Right ventricle myocardium inferior (tissue), 1 donor: ENCODE measurements at regions not wholly inside any gene's neighbourhood (a gene's known extent, or its start where the extent isn't known, plus 50 kb on each side); places are given as distances from the start of the nearest gene placed in this dataset.

ENCODE experiments used
- ATAC-seq: fragments of 200-7000 bp; cut with Tn5 transposase; one replicate; pipeline ENCODE4 v1.9.1; 2020; ENCODE audit warnings: mild to moderate bottlenecking, moderate library complexity
- DNase-seq: peaks from one replicate; pipeline ENCODE4 v3.0.0; 2021; ENCODE audit errors: missing footprints
- intact Hi-C: fragments of 100-400 bp; cut with DNase I; formaldehyde crosslinking; loops from one replicate; pipeline ENCODE4 v1.11.0; 2022
- donor health status: DM: no; HTN: yes; CAD: no; lungs with severe emphysema.

DNA sequence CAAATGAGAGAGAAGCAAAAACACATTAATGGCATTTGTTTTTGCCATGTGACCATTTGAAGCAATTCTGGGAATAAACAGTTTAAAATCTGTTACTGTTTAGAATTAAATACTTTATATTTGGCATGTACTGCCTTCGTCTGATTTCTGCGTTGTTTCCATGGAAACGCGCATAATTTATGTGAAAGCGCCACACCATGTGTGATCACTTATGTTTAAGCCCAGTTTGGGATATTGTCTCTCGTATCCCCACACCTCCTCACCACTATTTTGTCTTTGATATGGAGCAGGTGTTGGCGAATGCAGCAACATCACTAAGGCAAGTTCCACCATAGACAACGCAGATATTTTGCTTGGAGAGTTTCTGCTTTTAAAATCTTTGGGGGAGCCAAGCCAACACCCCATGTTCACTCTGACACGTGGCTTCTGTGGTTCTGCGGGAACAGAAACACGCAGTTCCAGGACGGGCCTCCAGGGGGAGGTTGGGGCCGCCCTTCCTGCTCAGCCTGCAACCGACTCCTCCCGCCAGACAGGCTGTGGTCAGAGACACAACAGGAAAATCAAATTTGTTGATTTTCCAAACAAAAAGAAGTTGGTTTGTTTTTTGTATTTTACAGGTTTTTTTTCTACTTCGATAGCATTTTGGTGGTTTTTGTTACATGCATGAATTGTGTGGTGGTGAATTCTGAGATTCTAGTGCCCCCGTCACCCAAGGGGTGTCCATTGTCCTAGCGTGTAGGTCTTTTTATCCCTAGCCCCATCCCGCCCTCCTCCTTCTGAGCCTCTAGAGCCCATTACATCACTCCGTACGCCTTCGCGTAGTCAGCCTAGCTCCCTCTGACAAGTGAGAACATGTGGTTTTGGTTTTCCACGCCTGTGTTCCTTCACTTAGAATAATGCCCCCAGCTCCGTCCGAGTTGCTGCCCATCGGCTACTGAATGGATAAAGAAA, 101.9 kb upstream of the SFSWAP start:
- intact Hi-C loops = loop anchor here (5.0 kb wide), 1 partner anchor 393 kb away; no protein-coding TSS in a partner anchor
- ATAC-seq (peak; percentile 92), DNase-seq (peak; percentile 83)

DNA sequence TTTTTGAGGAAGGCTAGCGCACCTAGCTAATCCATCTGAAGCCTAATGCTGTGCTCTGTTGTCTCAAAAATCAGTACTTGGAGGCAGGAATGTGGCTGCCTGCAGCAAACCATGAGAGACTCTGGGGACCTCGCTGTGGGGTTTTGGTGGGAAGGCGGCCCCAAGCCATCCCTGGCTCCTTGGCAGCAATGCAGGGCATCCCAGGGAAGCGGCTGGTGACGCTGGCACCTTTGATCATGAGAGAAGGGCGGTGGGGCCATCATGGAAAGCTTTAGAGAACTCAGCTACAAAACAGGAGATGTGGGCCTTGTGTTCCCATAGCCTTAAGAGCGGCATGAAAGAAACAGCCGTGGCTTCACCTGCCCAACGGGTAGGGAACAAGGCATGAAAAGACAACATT, 101.1 kb upstream of the SFSWAP start:
- DNase-seq = no peak
- intact Hi-C loops = loop anchor here (5.0 kb wide), 1 partner anchor 393 kb away; no protein-coding TSS in a partner anchor

DNA sequence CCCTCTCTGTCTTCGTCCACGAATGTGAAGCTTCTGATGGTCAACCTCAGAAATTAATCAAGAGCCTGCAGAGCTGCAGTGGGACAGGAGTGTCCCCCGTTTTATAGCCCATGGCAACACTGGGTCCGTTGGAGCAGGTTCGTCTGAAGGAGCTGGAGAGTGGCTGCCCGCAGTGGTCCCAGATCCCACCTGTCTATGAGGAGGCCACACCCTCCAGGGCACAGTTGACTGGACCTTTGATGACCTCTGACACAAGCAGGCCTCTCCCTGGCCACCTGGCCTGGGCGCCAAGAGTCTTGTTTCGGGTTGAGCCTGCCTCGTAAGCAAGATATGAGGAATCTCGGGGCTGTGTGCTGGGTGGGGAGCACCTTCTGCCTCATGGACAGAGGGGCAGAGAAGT, 100.7 kb upstream of the SFSWAP start:
- ATAC-seq (no peak), DNase-seq (no peak)
- intact Hi-C loops = no loop called here

More for the DNA sequence above, 101.1 kb upstream of the SFSWAP start:
- ATAC-seq = no peak

DNA sequence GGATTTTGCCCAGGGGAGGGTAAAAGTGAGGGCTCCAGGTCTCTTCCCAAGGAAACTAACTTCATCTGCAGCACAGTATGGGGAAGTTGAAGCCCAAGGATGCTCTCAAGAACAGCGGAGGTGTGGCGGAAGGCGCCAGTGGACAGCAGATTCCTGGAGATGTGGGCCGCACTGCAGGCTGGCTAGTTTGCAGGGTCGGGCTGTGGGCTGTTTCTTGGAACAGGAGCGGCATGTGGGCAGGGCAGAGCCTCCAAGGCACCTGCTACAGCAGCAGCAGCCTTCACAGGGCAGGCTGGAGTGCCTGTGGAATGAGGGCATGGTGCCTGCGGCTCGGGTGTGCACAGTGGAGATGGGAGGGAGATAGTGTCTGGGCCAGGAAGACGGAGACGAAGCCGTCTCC, 100.0 kb upstream of the SFSWAP start:
- ATAC-seq (no peak), DNase-seq (no peak)
- intact Hi-C loops = no loop called here

DNA sequence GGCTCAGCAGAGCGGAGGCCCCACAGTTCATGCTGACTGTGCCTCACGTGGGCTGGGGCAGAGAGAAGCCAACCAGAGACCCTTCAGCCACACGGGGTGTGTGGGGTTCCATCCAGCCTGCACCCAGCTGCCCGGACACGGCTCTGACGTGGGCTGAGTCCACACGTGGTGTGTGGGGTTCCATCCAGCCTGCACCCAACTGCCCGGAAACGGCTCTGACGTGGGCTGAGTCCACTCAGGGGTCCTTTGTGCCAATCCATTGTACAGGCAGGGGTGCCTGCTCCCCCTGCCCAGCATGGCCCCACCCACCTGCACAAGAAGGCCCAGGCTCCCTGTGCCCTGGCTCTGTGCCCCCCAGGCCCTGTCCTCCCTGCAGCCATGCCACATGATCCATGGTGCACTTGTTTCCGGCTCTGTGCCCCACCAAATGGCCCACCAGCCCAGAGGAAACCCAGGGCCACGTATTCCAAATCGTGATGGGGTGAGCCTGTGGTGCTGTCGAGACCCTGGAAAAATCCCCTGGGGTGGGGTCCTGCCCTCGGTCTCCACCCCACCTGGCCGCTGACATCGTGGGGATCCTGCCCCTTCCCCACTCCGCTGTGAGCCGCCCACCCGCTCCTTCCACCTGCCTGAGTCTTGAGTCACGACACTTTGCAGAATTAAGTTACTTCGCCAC, 99.3 kb upstream of the SFSWAP start:
- intact Hi-C loops = no loop called here
- ATAC-seq (no peak), DNase-seq (no peak)

DNA sequence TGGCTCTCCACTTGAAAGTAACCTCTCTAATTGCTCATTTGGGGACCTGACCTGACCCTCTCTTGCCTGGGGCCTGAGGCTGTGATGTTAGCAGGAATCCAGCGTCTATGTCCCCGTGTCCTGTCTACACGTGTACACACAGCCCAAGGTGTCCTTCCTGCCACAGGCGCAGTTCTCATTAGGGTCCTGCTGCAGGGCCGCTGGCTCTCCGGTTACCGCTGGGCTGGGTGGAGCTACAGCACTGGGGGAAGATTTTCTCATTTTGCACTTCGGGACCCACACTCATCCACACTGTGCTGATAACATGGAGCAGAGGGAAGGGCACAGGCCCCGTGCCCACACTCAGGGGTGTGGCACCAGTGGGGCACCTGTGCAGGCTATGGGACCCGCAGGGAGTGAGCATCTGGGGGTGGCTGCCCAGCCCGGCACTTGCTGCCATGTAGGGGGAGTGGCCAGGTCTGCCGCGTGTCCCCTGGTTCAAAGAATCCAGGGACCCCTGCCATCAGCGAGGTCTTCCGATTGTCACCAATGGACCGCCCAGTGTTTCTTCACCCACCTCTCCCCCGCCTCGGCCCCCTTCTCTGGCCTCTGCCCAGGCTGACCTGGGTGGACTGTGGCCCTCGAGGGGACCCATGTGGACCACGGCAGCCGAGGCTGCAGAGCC, 98.7 kb upstream of the SFSWAP start:
- ATAC-seq (no peak), DNase-seq (no peak)
- intact Hi-C loops = no loop called here

DNA sequence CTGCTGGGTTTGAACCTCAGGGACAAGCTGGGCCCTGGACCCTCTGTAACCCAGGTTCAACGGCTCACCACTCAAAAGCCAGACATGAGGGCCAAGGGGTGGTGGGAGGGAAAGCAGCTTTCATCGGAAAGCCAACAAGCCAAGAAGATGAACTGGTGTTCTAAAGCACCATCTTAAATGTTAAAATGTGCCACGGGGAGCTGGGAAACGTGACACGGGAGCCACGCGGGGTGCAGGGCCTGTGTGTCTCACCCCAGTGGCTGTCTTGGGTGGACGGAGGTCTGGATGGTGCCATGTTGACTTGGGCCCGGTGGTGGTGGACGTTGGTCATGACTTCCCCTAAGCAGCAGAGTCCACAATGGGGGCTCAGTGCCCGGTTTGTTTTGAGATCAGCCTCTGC, 97.7 kb upstream of the SFSWAP start:
- DNase-seq (no peak), ATAC-seq (no peak)
- intact Hi-C loops = no loop called here

DNA sequence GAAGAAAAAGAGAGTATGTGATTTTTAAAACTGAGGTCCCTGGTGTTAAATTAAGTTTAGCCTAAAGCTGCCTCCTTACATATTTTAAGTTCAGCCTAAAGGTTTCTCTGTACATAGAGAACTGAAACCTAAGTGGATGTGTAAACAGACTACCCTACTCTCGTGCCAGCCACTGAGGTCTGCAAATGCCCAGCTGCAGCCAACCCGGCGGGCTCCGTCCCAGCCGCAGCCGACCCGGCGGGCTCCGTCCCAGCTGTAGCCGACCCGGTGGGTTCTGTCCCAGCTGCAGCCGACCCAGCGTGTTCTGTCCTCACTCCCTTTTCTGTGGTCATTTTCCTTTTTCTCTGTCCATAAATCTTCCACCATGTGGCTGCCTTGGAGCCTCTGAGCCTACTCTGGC, 97.2 kb upstream of the SFSWAP start:
- intact Hi-C loops = no loop called here
- ATAC-seq (no peak), DNase-seq (no peak)

DNA sequence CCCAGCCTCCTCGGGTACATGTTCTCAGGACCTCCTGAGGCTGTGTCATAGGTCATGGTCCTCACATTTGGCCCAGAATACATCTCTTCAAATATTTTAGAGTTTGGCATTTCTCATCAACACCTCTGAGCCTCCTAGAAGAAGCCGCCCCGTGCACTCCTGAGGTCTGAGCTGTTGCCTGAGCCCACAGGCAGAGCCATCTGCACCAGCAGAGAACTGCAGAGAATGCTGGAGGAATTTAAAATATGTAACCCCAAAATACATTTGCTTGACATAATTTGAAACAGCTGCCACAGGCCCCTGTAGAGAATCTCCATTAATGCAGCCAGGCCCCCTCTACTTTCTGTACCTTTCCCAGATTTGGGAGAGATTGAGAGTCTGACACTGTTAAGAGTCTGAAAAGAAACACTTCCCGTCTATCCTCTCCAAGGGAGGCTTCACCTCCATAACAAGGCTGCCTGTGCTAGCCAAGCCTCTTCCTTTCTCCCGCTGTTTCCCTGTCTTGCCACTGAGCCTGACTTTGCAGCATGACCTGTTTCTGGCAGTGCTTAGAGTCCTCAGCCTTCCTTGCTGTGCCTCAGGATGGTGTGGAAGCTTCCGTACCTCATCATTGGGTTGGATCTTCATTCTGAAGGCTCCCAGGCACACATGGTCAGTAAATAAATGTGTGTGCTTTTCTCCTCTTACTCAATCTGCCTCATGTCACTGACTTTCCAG, 95.4 kb upstream of the SFSWAP start:
- ATAC-seq = no peak
- no peak for DNase-seq
- intact Hi-C loops = no loop called here

DNA sequence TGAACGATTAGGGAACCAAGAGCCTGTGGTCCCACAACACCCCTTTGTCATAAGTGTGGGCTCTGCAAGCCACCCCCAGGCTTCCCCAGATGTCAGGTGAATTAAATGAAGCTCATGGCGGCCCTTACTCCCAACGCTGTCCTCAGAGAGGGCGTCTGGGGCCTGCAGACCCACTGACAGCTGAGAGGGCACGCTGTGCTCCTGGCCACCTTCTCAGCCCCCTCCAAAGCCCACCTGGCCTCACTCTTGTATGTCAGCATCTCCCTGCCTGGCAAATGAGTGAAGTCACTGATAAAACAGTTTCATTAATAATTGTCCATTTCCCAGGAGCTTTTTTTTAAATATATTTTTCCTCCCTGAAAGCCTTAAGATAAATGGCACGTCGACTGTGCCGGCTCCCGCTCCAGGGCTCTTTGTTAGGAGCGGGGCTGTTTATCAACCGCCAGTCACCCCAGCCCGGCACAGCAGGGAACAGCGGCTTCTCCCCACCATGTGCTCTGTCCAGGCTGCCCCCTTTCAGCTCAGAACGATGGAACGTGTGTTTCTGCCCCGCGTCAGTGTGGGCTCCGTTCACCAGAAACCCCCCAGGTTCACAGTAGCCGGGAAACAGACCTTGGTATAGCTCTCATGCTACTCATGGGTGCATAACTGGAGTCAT, 94.7 kb upstream of the SFSWAP start:
- intact Hi-C loops = no loop called here
- ATAC-seq = no peak

DNA sequence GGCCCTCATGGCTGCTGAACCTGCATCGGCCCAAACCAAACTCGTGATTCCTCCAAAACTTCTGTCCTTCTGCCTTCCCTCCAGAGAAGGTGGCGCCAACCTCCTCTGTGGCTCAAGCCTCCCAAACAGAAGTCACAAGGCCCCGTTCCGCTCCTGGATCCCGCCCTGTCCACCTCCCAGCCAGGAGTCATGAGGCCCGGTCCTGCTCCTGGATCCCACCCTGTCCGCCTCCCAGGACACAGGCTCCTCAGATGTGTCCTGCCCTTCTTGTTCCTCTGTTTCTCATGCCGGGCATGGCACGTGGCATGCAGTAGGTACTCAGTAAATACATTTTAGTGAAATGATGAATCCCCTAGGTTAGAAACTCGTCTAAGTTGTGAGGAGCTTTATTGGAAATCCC, 94.2 kb upstream of the SFSWAP start:
- DNase-seq (peak; percentile 9), ATAC-seq (no peak)
- intact Hi-C loops = no loop called here

More for the DNA sequence above, 94.7 kb upstream of the SFSWAP start:
- DNase-seq = peak; percentile 60

DNA sequence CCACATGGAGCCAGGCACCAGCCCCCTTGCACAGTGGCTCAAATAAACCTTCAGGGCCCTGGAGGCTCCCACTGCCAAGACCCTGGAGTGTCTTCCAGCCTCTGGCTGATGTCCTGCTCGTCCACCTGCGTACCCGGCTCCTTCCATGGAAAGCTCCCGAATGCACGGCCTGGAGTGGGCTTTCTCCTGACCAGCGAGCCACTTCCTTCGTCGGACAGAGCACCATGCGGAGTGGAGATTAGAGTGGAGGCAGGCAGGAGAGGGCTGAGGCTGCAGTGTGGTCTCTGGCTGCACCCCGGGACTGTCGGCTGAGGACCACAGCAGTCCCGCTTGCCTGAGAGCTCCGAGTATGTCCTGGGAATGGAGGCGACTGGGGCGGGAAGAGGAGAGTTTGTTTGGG, 93.7 kb upstream of the SFSWAP start:
- no peak for DNase-seq
- no peak for ATAC-seq
- intact Hi-C loops = no loop called here

DNA sequence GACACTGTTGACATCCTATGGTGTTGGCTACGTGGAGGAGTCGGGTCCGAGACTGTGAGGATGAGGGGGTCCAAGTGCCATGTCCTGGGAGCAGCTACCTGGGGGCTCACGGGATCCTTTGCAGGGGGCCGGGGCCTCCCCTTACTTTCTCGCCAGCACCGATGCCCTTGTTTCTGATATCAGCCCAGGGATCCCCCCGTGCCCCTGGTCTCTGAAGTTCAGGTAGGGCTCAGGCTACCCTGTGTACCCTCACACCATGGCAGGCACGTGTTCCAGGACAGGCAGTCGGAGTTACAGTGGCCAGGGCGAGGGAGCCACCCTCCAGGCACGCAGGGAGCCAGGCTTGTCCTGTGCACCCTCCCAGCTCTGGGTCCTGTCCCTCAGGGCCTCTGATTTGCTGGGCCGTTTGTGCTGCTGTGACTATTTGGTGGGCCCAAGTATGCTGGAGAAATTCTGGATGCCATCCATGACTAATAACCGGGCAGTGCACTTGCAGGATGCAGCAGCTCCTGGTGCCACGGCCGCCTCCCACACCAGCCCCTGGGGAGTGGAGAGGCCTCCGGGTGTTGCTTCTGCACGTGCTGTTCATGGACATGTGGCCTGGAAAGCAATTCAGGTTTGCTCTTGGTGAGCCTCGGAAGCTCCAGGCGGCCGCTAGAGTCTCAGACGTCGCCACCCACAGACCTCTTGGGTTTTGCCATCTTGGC, 93.1 kb upstream of the SFSWAP start:
- DNase-seq (peak; percentile 52), ATAC-seq (no peak)
- intact Hi-C loops = no loop called here

DNA sequence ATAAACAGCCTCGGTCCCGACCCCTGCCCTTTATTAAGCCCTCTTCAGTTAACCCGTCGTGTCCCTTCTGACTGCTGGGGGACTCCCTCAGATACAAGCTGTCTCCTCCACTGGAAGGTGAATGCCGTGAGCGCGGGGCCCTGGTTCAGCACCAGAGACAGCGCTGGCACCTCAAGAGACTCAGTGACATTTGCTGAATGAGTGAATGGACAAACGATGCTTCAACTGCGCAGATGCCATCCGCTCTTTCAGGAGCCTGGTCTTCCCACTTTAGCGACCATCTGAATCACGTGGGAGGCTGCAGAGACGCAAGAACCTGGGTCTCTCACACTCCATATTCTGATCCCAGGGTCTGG, 92.6 kb upstream of the SFSWAP start:
- no peak for ATAC-seq
- intact Hi-C loops = no loop called here
- DNase-seq = peak; percentile 64

DNA sequence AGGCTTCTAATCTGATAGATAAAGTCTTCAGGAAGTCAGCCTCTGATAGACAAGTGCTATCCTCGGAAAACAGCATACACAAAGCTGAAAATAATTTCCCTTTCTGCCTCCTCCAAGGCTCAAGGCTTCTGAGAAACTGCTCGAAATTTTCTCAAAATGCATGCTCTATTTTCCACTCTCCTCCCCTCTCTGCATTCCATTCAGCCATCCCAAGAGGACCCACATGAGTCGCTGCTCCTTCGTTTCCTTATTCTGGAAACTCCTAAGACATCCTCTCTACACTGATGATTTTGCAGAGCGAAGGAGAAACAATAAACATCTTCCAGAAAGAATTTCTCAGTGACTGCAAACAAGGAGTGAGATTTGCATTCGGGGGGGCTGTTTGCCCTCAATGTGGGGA, 92.2 kb upstream of the SFSWAP start:
- no peak for DNase-seq
- intact Hi-C loops = no loop called here
- ATAC-seq = no peak

DNA sequence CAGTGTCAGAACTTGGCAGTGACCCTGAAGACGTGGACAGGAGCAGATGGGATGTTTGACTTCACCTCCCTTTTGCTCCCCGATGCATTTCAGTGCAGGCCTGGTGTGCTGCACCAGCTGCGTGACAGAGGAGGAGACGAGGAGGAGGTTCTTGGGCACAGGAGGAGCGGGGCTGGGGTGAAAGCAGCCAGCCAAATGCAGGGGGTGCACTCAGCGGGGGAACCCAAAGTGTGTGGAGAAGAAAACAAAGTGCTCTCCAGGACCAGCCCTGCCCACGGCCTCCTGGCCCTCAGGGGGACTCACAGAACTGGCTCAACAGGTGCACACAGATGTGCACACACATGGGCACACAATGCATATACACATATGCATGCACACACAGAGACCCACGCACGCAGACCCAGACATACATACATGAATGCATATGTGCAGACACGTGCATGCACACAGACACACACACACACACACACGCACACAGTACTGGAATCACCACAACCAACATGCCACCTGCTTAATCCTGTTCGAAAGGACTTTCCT, 91.7 kb upstream of the SFSWAP start:
- intact Hi-C loops = no loop called here
- DNase-seq (no peak), ATAC-seq (no peak)

DNA sequence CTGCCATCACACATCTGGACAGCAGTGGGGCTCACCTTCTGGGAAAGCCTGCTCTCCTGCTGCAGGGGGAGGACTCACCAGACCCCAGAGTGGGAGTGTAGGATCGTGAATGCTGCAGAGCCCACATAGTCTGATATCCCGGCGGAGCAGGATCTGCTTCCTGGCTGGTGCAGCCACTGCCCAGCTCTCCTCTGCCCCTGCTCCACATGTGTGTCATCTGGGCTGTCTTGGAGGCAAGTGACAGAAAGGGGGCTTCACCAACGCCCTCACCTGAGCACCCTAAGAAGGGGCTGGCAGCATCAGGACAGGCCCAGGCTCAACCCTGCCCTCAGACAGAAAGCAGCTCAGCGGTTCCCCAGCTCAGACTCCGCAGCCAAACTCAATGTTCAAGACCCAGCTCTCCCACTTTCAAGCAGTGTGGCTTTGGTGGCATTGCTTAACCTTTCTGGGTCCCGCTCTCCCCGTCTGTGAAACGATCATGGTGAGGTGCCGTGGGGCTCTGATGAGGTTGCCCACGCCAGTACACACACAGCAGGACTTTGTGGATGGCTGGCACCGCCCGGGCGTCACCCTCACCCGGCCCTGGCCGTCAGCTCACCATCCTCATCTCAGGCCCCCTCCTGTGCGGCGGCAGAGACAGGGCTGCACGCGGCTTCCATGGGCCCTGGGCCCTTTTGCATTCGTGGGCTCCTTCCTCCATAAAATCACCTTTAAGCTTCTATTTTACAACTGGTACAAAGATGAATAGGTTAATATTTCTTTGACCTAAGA, 91.0 kb upstream of the SFSWAP start:
- intact Hi-C loops = no loop called here
- peak; percentile 27 for DNase-seq
- ATAC-seq = no peak
